ENCODE measurements at regions not wholly inside any gene's neighbourhood (a gene's known extent, or its start where the extent isn't known, plus 50 kb on each side); places are given as distances from the start of the nearest gene placed in this dataset.

GRCh38 chr6:14635934-14636591 is 518.5 kb downstream of the CD83 start:
- Histone ChIP-seq H3K9me3 (ENCODE audit: insufficient read depth, low read length) (no peaks in the 10 kb centered on the region), H3K27ac (ENCODE audit: low read depth, low read length) (no peak overlapping the region; the same call in 1 of the 2 replicates), H3K9ac (ENCODE audit: low read length) (no peak overlapping the region), H3K4me3 (ENCODE audit: insufficient read depth, low read length, poor library complexity, severe bottlenecking) (no peak overlapping the region), H4K20me1 (ENCODE audit: low read depth, low read length) (no peaks in the 10 kb centered on the region), H3F3A (ENCODE audit: insufficient read depth) (no peaks in the 10 kb centered on the region), H3K79me2 (ENCODE audit: insufficient read depth, low read length) (no peaks in the 10 kb centered on the region), H3K27me3 (ENCODE audit: low read length) (no peaks in the 10 kb centered on the region), H3K4me2 (ENCODE audit: low read depth, low read length, poor library complexity, severe bottlenecking) (no peak overlapping the region), H3K9me2 (replicated peaks; ENCODE audit: insufficient read depth, low read length) (no peaks in the 10 kb centered on the region), H3K36me3 (ENCODE audit: low read length) (no peaks in the 10 kb centered on the region), H2AFZ (ENCODE audit: low read depth, low read length, severe bottlenecking) (no peak overlapping the region)
- TF ChIP-seq EZH2phosphoT487 (conservative IDR thresholded peaks at IDR 0.05; ENCODE audit: low read length) (no peak), CTCF (IDR thresholded peaks at IDR 0.05; ENCODE audit: insufficient read depth, low read length, poor library complexity, severe bottlenecking) (no peak)

GRCh38 chr6:14638435-14638905 is 520.9 kb downstream of the CD83 start:
- no peak for TF ChIP-seq CTCF (IDR thresholded peaks at IDR 0.05; ENCODE audit: insufficient read depth, low read length, poor library complexity, severe bottlenecking)
- TF ChIP-seq EZH2phosphoT487 (conservative IDR thresholded peaks at IDR 0.05; ENCODE audit: low read length), result no peak
- H3K9ac ChIP-seq (ENCODE audit: low read length), result no peak overlapping the region
- H3K9me3 ChIP-seq (ENCODE audit: insufficient read depth, low read length), result no peaks in the 10 kb centered on the region
- H3F3A ChIP-seq (ENCODE audit: insufficient read depth), result no peaks in the 10 kb centered on the region
- no peak overlapping the region for H2AFZ ChIP-seq (ENCODE audit: low read depth, low read length, severe bottlenecking)
- no peaks in the 10 kb centered on the region for H3K36me3 ChIP-seq (ENCODE audit: low read length)
- H3K27ac ChIP-seq (ENCODE audit: low read depth, low read length), result no peak overlapping the region
- H4K20me1 ChIP-seq (ENCODE audit: low read depth, low read length), result no peaks in the 10 kb centered on the region
- no peaks in the 10 kb centered on the region for H3K79me2 ChIP-seq (ENCODE audit: insufficient read depth, low read length)
- H3K9me2 ChIP-seq (replicated peaks; ENCODE audit: insufficient read depth, low read length), result no peaks in the 10 kb centered on the region
- H3K27me3 ChIP-seq (ENCODE audit: low read length), result no peaks in the 10 kb centered on the region
- no peak overlapping the region for H3K4me2 ChIP-seq (ENCODE audit: low read depth, low read length, poor library complexity, severe bottlenecking)
- no peak overlapping the region for H3K4me3 ChIP-seq (ENCODE audit: insufficient read depth, low read length, poor library complexity, severe bottlenecking)

- H3F3A ChIP-seq (ENCODE audit: insufficient read depth), result no peaks in the 10 kb centered on the region
- no peaks in the 10 kb centered on the region for H3K27me3 ChIP-seq (ENCODE audit: low read length)
- no peaks in the 10 kb centered on the region for H4K20me1 ChIP-seq (ENCODE audit: low read depth, low read length)
- no peaks in the 10 kb centered on the region for H3K9me3 ChIP-seq (ENCODE audit: insufficient read depth, low read length)
- H3K9ac ChIP-seq (ENCODE audit: low read length), result no peak overlapping the region
- no peak overlapping the region for H3K4me3 ChIP-seq (ENCODE audit: insufficient read depth, low read length, poor library complexity, severe bottlenecking)
- no peak for TF ChIP-seq EZH2phosphoT487 (conservative IDR thresholded peaks at IDR 0.05; ENCODE audit: low read length)
- TF ChIP-seq CTCF (IDR thresholded peaks at IDR 0.05; ENCODE audit: insufficient read depth, low read length, poor library complexity, severe bottlenecking), result no peak
- no peaks in the 10 kb centered on the region for H3K9me2 ChIP-seq (replicated peaks; ENCODE audit: insufficient read depth, low read length)
- no peak overlapping the region for H2AFZ ChIP-seq (ENCODE audit: low read depth, low read length, severe bottlenecking)
- peak overlapping the region; percentile 3 for H3K4me2 ChIP-seq (ENCODE audit: low read depth, low read length, poor library complexity, severe bottlenecking)
- H3K79me2 ChIP-seq (ENCODE audit: insufficient read depth, low read length), result no peaks in the 10 kb centered on the region
- no peaks in the 10 kb centered on the region for H3K36me3 ChIP-seq (ENCODE audit: low read length)
- H3K27ac ChIP-seq (ENCODE audit: low read depth, low read length), result no peak overlapping the region
These were observed 521.6 kb downstream of the CD83 start for GRCh38 chr6:14638906-14639761.
